ENCODE measurements at regions not wholly inside any gene's neighbourhood (a gene's known extent, or its start where the extent isn't known, plus 50 kb on each side); places are given as distances from the start of the nearest gene placed in this dataset.

DNA sequence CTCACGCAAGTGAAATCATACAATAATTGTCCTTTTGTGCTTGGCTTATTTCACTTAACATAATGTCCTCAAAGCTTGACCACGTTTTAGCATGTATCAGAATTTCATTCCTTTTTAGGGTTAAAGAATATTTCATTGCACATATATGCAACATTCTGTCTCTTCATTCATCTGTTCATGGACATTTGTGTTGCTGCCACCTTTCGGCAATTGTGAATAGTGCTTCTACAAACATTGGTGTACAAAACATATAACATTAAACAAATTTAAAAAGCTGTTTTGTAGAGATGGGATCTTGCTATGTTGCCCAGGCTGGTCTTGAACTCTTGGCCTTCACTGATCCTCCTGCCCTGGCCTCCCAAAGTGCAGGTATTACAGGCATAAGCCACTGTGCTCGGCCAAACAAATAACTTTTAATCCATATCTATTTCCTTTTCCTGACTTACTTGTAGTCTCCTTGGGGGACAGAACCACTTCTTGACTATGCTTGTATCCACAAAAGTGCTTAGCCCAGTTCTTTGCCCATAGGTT lies 209.3 kb downstream of the SLC4A3 start:
- no peak overlapping the region for H3K9ac ChIP-seq (ENCODE audit: low read depth, low read length)
- no peaks in the 10 kb centered on the region for H3K27me3 ChIP-seq (ENCODE audit: insufficient read depth, low read length)
- H3K4me1 ChIP-seq (ENCODE audit: insufficient read depth, low read length), result no peaks in the 10 kb centered on the region
- H3K36me3 ChIP-seq (ENCODE audit: insufficient read depth, low read length), result no peaks in the 10 kb centered on the region
- H3K4me3 ChIP-seq (ENCODE audit: low read length), result no peak overlapping the region
- no peaks in the 10 kb centered on the region for H3K9me3 ChIP-seq (ENCODE audit: insufficient read depth, low read depth, low read length)
- no peak overlapping the region for H3K27ac ChIP-seq (ENCODE audit: low read depth, low read length)
- WGBS, result 93% methylated on average over 3 of the region's 4 CpGs

DNA sequence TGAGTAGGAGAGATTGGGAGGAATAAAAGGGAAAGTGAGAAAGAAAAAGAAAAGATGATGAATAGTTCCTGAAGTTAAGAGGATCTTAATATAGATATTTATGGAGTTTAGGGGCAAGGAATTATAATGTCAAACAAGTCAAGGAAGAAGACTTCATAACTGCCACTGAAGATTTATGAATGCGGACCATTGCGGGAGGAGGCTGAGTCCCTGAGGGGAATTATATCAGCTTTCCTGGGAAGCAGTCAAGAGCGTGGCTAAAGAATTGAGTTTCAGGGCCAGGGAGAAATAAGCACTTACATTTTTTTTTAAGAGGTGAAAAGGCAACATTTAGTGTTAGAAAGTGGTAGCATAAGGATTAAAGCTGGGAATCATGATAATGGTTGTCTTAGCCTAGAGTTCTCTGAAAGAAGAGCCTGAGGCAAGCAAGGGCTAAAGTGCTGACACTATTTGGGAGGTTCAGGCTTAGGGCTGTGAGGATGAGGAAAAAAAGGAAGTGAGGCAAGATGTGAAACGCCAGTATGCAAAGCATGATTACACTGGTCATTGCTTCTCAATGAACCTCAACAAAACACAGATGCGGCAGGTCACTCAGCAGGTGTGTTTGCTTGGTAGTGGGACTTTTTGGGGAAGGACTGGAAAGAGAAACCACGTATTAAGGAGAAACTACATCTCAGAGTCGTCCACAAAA lies 217.1 kb downstream of the SLC4A3 start:
- 90% methylated on average over 7 of the region's 7 CpGs for WGBS
- H3K4me3 ChIP-seq (ENCODE audit: low read length), result no peak overlapping the region
- H3K27me3 ChIP-seq (ENCODE audit: insufficient read depth, low read length), result no peaks in the 10 kb centered on the region
- no peaks in the 10 kb centered on the region for H3K4me1 ChIP-seq (ENCODE audit: insufficient read depth, low read length)
- H3K36me3 ChIP-seq (ENCODE audit: insufficient read depth, low read length), result no peaks in the 10 kb centered on the region
- H3K9ac ChIP-seq (ENCODE audit: low read depth, low read length), result no peak overlapping the region
- no peaks in the 10 kb centered on the region for H3K9me3 ChIP-seq (ENCODE audit: insufficient read depth, low read depth, low read length)
- no peak overlapping the region for H3K27ac ChIP-seq (ENCODE audit: low read depth, low read length)

DNA sequence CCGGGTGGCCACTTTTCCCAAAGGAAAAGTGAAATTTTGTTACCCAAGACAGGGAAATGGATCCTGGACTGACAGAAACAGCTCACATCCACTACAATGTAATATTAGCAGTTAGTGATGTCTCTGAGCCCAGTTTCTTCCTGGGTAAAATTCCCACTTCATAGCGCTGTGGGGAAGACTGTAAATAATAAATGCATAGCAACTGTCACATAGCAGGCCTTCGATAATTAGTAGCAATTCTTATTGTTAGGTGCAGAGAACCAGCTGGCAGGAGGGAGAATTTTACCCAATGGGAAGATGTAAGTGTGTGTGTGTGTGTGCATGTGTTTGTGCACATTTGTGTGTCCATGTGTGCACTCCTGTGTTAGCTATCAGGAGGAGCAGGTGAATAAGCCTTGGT lies 221.5 kb downstream of the SLC4A3 start:
- 67% methylated on average over 3 of the region's 3 CpGs for WGBS
- Histone ChIP-seq H3K4me1 (ENCODE audit: insufficient read depth, low read length) (peaks cover 8% of the 10 kb centered on the region; the same call in 1 of the 2 replicates), H3K9ac (ENCODE audit: low read depth, low read length) (no peak overlapping the region), H3K27me3 (ENCODE audit: insufficient read depth, low read length) (peaks cover 11% of the 10 kb centered on the region; the same call in 1 of the 2 replicates), H3K9me3 (ENCODE audit: insufficient read depth, low read depth, low read length) (no peaks in the 10 kb centered on the region), H3K4me3 (ENCODE audit: low read length) (no peak overlapping the region), H3K27ac (ENCODE audit: low read depth, low read length) (no peak overlapping the region), H3K36me3 (ENCODE audit: insufficient read depth, low read length) (no peaks in the 10 kb centered on the region)

DNA sequence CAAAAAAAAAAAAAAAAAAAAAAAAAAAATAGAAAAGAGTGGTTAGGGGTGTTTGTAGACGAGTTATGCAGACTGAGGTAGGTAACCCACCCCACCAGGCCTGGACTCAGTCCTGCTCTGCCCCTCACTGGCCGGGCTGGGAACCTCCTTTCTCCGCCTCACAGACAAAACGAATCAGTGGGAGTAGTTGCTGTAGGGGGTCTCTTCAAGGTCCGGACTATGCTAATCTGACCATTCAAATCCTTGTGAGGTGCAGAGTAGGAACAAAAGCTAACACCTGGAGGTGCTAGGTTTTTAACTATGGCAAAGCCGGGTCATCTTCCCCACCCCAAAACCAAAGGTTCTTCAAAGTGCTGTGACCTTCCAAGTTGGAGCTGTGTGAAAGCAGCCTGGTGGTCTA lies 223.7 kb downstream of the SLC4A3 start:
- H3K27ac ChIP-seq (ENCODE audit: low read depth, low read length), result no peak overlapping the region
- H3K36me3 ChIP-seq (ENCODE audit: insufficient read depth, low read length), result no peaks in the 10 kb centered on the region
- peaks cover 8% of the 10 kb centered on the region; the same call in 1 of the 2 replicates for H3K4me1 ChIP-seq (ENCODE audit: insufficient read depth, low read length)
- WGBS, result 52% methylated on average over 5 of the region's 6 CpGs
- no peak overlapping the region for H3K9ac ChIP-seq (ENCODE audit: low read depth, low read length)
- no peaks in the 10 kb centered on the region for H3K9me3 ChIP-seq (ENCODE audit: insufficient read depth, low read depth, low read length)
- H3K27me3 ChIP-seq (ENCODE audit: insufficient read depth, low read length), result peaks cover 11% of the 10 kb centered on the region; the same call in 1 of the 2 replicates
- no peak overlapping the region for H3K4me3 ChIP-seq (ENCODE audit: low read length)

DNA sequence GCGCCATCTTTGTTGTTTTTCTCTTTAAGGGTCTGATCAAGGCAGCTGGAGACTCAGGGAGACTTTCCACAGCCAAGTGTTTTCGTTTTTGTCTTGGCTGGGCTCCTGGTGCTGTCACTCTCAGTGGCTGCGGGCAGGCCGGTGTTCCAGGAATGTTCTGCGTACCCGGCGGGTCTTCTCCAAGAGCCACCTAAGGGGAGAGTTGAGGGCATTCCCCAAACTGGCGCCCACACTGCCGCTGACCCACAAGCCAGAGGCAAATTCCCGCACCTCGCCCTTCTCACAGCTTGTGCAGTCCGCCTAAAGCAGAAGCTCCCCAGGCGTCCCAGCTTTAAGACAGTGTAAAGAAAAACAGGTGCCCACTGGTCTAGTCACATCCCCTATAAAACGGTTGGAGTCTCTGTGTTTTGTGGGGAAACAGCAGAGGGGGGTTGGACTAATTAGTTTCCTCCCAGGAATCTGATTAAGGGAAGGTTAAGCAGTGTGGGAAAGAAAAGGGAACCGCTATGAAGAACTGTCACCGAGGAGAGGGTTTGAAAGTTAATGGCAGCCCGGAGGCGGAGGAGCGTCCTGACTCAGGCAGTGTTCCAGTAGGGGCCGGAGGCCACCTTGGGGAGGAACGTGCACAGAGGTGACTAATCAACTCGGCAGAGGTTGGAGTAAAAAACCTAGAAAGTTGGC lies 224.5 kb downstream of the SLC4A3 start:
- Histone ChIP-seq H3K36me3 (ENCODE audit: insufficient read depth, low read length) (no peaks in the 10 kb centered on the region), H3K9ac (ENCODE audit: low read depth, low read length) (no peak overlapping the region), H3K9me3 (ENCODE audit: insufficient read depth, low read depth, low read length) (no peaks in the 10 kb centered on the region), H3K4me1 (ENCODE audit: insufficient read depth, low read length) (peaks cover 10% of the 10 kb centered on the region; the same call in 1 of the 2 replicates), H3K27me3 (ENCODE audit: insufficient read depth, low read length) (peaks cover 11% of the 10 kb centered on the region; the same call in 1 of the 2 replicates), H3K27ac (ENCODE audit: low read depth, low read length) (no peak overlapping the region), H3K4me3 (ENCODE audit: low read length) (no peak overlapping the region)
- 73% methylated on average over 22 of the region's 22 CpGs for WGBS

DNA sequence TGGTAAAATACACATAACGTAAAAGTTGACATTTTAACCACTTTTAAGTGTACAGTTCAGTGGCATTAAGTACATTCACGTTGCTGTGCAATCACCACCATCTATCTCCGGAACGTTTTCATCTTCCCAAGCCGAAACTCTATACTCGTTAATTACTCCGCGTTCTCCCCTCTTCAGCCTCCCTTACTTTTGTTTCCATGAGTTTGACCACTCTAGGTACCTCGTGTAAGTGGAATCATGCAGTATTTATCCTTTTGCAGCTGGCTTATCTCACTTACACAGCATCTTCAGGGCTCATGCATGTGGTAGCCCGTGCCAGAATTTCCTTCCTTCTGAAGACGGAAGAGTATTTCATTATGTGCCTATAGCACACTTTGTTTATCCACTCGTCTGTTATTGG lies 225.2 kb downstream of the SLC4A3 start:
- Histone ChIP-seq H3K4me3 (ENCODE audit: low read length) (no peak overlapping the region), H3K4me1 (ENCODE audit: insufficient read depth, low read length) (peaks cover 11% of the 10 kb centered on the region; the same call in 1 of the 2 replicates), H3K9me3 (ENCODE audit: insufficient read depth, low read depth, low read length) (no peaks in the 10 kb centered on the region), H3K27me3 (ENCODE audit: insufficient read depth, low read length) (peaks cover 11% of the 10 kb centered on the region; the same call in 1 of the 2 replicates), H3K27ac (ENCODE audit: low read depth, low read length) (no peak overlapping the region), H3K9ac (ENCODE audit: low read depth, low read length) (no peak overlapping the region), H3K36me3 (ENCODE audit: insufficient read depth, low read length) (no peaks in the 10 kb centered on the region)
- WGBS, result 96% methylated on average over 12 of the region's 12 CpGs

DNA sequence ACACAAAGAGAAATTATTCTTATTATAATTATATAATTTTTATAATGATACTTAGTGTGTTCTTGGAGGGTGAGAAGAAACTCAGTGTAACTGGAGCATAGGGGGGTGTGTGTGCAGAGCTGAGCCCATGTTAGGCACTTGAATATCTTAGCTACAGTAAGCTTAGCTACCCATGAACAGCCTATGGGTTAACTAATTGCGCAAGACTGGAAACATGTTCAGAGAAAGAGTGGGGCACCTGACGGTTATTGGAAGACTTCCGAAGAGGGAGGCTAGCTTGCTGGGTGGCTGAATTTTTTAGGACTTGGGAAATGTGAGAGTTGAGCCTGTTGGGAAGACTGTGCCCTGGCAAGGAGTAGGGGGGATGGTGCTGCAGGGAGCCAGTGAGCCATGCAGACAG lies 229.2 kb downstream of the SLC4A3 start:
- H3K9ac ChIP-seq (ENCODE audit: low read depth, low read length), result no peak overlapping the region
- 94% methylated on average over 3 of the region's 3 CpGs for WGBS
- no peaks in the 10 kb centered on the region for H3K36me3 ChIP-seq (ENCODE audit: insufficient read depth, low read length)
- peaks cover 10% of the 10 kb centered on the region; the same call in 1 of the 2 replicates for H3K4me1 ChIP-seq (ENCODE audit: insufficient read depth, low read length)
- no peaks in the 10 kb centered on the region for H3K9me3 ChIP-seq (ENCODE audit: insufficient read depth, low read depth, low read length)
- no peak overlapping the region for H3K27ac ChIP-seq (ENCODE audit: low read depth, low read length)
- H3K4me3 ChIP-seq (ENCODE audit: low read length), result no peak overlapping the region
- 0 out of 2 replicates have a peak, but pooled peaks cover 5% of the 10 kb centered on the region for H3K27me3 ChIP-seq (ENCODE audit: insufficient read depth, low read length)

DNA sequence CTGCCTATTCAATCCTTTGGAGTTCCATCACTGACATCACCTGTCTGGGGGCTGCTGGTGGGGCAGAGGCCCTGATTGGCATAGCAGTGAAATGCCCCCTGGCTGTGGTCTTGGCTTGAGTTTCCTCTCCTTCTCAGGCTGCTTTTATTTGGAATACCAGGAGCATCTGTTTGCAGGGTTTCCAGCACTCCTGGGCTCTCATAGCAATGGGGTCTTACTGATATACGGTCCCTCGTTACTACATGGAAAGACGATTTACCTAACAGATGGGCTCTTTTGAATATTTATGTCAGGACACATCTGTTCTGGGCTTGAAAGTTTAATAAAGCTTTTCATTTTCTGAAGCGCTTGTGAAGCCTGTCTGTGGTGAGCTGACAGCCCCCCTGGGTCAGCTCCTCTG lies 230.3 kb downstream of the SLC4A3 start:
- WGBS, result 92% methylated on average over 4 of the region's 4 CpGs
- Histone ChIP-seq H3K4me3 (ENCODE audit: low read length) (no peak overlapping the region), H3K27me3 (ENCODE audit: insufficient read depth, low read length) (0 out of 2 replicates have a peak, but pooled peaks cover 3% of the 10 kb centered on the region), H3K4me1 (ENCODE audit: insufficient read depth, low read length) (peaks cover 3% of the 10 kb centered on the region; the same call in 1 of the 2 replicates), H3K27ac (ENCODE audit: low read depth, low read length) (no peak overlapping the region), H3K36me3 (ENCODE audit: insufficient read depth, low read length) (no peaks in the 10 kb centered on the region), H3K9me3 (ENCODE audit: insufficient read depth, low read depth, low read length) (no peaks in the 10 kb centered on the region), H3K9ac (ENCODE audit: low read depth, low read length) (no peak overlapping the region)

DNA sequence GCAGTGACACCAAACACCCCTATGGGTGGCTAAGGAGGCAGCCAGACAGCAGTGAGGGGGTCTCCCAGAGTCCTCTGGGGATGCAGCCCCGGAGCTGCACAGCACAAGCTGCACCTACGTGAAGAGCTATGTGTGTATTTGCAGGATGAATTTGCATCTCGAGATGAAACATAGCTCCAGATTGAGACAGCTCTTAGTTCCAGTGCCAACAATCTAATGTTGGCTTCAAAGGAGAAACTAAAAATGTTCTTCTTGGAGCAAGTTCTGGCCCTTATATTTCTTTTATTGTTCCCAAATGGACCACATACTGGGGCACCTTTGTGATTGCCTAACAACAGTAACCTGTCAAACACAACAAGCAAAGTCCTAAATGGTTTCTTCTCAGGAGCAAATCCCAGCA lies 233.9 kb downstream of the SLC4A3 start:
- H3K27me3 ChIP-seq (ENCODE audit: insufficient read depth, low read length), result no peaks in the 10 kb centered on the region
- no peak overlapping the region for H3K4me3 ChIP-seq (ENCODE audit: low read length)
- no peak overlapping the region for H3K27ac ChIP-seq (ENCODE audit: low read depth, low read length)
- H3K9ac ChIP-seq (ENCODE audit: low read depth, low read length), result no peak overlapping the region
- no peaks in the 10 kb centered on the region for H3K36me3 ChIP-seq (ENCODE audit: insufficient read depth, low read length)
- no peaks in the 10 kb centered on the region for H3K9me3 ChIP-seq (ENCODE audit: insufficient read depth, low read depth, low read length)
- 95% methylated on average over 3 of the region's 3 CpGs for WGBS
- H3K4me1 ChIP-seq (ENCODE audit: insufficient read depth, low read length), result peaks cover 3% of the 10 kb centered on the region; the same call in 1 of the 2 replicates

DNA sequence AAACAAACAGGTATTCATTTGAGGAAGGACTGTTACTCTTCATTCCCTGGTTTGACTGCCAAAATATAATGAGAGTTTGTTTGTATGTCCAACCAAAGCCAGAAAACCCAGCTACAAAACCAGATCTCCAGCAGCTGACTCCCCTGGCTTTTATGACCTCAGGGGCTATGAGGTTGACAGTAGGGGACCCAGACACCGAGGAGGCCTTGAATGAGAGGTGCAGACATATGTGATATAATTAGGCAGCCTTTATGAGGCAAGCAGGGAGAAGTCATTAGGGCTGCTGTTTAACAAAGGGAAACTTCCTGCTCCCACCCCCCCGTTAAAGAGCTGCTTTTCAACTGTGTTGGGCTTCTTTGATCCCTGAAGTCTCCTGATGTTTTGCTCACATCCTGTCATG lies 236.7 kb downstream of the SLC4A3 start:
- no peaks in the 10 kb centered on the region; the same call in 1 of the 2 replicates for H3K4me1 ChIP-seq (ENCODE audit: insufficient read depth, low read length)
- no peak overlapping the region for H3K4me3 ChIP-seq (ENCODE audit: low read length)
- no peaks in the 10 kb centered on the region for H3K9me3 ChIP-seq (ENCODE audit: insufficient read depth, low read depth, low read length)
- 47% methylated on average over 2 of the region's 2 CpGs for WGBS
- no peak overlapping the region for H3K9ac ChIP-seq (ENCODE audit: low read depth, low read length)
- no peak overlapping the region for H3K27ac ChIP-seq (ENCODE audit: low read depth, low read length)
- H3K36me3 ChIP-seq (ENCODE audit: insufficient read depth, low read length), result no peaks in the 10 kb centered on the region
- no peaks in the 10 kb centered on the region for H3K27me3 ChIP-seq (ENCODE audit: insufficient read depth, low read length)

DNA sequence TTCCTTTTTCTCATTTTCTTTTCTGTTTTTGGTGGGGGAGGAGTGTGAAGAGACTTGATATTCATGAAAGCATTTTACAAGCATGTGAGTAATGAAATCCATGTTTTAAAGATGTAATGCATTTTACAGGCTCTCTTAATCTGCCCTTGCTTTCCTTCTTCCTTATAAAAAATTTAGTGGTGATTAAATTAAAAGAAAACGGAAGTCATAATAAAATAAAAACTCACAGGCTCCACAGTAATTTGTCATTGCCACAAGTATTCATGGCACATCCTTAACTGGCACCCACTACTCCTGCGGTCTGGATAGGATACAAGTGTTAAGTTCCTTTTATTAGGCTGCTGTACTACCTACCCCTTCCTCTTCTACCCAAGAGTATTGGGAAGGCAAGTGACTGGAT lies 241.2 kb downstream of the SLC4A3 start:
- H3K4me1 ChIP-seq (ENCODE audit: insufficient read depth, low read length), result peaks cover 31% of the 10 kb centered on the region
- no peaks in the 10 kb centered on the region for H3K36me3 ChIP-seq (ENCODE audit: insufficient read depth, low read length)
- WGBS, result 89% methylated on average over 1 of the region's 2 CpGs
- no peak overlapping the region for H3K9ac ChIP-seq (ENCODE audit: low read depth, low read length)
- no peak overlapping the region for H3K27ac ChIP-seq (ENCODE audit: low read depth, low read length)
- H3K4me3 ChIP-seq (ENCODE audit: low read length), result no peak overlapping the region
- H3K9me3 ChIP-seq (ENCODE audit: insufficient read depth, low read depth, low read length), result no peaks in the 10 kb centered on the region
- H3K27me3 ChIP-seq (ENCODE audit: insufficient read depth, low read length), result no peaks in the 10 kb centered on the region
